SK-N-SH treated with all-trans-retinoic acid at 6 μM for 48 hours (cell line): ENCODE measurements at regions not wholly inside any gene's neighbourhood (a gene's known extent, or its start where the extent isn't known, plus 50 kb on each side); places are given as distances from the start of the nearest gene placed in this dataset.

Source experiments
- BACH2 ChIP-seq: fragments of 250-450 bp; sonication (Bioruptor Pico); IDR thresholded peaks from 2 replicates; pipeline ENCODE4 v1.9.0; 2021; ENCODE audit warnings: mild to moderate bottlenecking, borderline replicate concordance
- CSDC2 ChIP-seq: fragments of 250-450 bp; sonication (Bioruptor Pico); IDR thresholded peaks from 2 replicates; pipeline ENCODE4 v1.5.0; 2020; ENCODE audit warnings: mild to moderate bottlenecking, moderate library complexity
- OSR1 ChIP-seq: fragments of 250-450 bp; sonication (Bioruptor Pico); IDR thresholded peaks from 2 replicates; pipeline ENCODE4 v1.8.0; 2022; ENCODE audit warnings: moderate library complexity, mild to moderate bottlenecking, inconsistent platforms
- PATZ1 ChIP-seq: fragments of 250-450 bp; sonication (Bioruptor Pico); IDR thresholded peaks from 2 replicates; pipeline ENCODE4 v1.8.0; 2020; ENCODE audit warnings: mild to moderate bottlenecking, moderate library complexity, borderline replicate concordance
- SNAI2 ChIP-seq: fragments of 250-450 bp; sonication (Bioruptor Pico); IDR thresholded peaks from 2 replicates; pipeline ENCODE4 v1.5.0; 2020; ENCODE audit warnings: mild to moderate bottlenecking, moderate library complexity
- TCF4 ChIP-seq: fragments of 250-450 bp; sonication (Bioruptor Pico); IDR thresholded peaks from 2 replicates; pipeline ENCODE4 v1.8.0; 2021; ENCODE audit warnings: mild to moderate bottlenecking, moderate library complexity, borderline replicate concordance
- ZC3H10 ChIP-seq: fragments of 250-450 bp; sonication (Bioruptor Pico); IDR thresholded peaks from 2 replicates; pipeline ENCODE4 v1.5.1; 2021; ENCODE audit warnings: mild to moderate bottlenecking, moderate library complexity
- ZFP30 ChIP-seq: fragments of 450-650 bp; formaldehyde crosslinking; IDR thresholded peaks from 2 replicates; pipeline ENCODE4 v1.5.0; 2022; ENCODE audit warnings: mild to moderate bottlenecking, moderate library complexity
- ZNF565 ChIP-seq: fragments of 450-650 bp; formaldehyde crosslinking; conservative IDR thresholded peaks from 2 replicates; pipeline ENCODE4 v1.5.0; 2020; ENCODE audit warnings: low read depth, mild to moderate bottlenecking, moderate library complexity
- ZNF70 ChIP-seq: fragments of 450-650 bp; formaldehyde crosslinking; IDR thresholded peaks from 2 replicates; pipeline ENCODE4 v1.5.0; 2020; ENCODE audit warnings: mild to moderate bottlenecking, moderate library complexity

- TF ChIP-seq PATZ1 (CRISPR knock-in tag) = no peak
- TF ChIP-seq BACH2 = no peak
- TF ChIP-seq CSDC2 (CRISPR knock-in tag) = no peak
- TF ChIP-seq ZNF70 (CRISPR knock-in tag) = no peak
- TF ChIP-seq OSR1 (CRISPR knock-in tag) = no peak
- no peak for TF ChIP-seq ZNF565 (CRISPR knock-in tag)
- TF ChIP-seq ZC3H10 (CRISPR knock-in tag) = no peak
- no peak for TF ChIP-seq SNAI2 (CRISPR knock-in tag)
- TF ChIP-seq ZFP30 (CRISPR knock-in tag) = no peak
- TF ChIP-seq TCF4 (CRISPR knock-in tag) = no peak
These were observed 153.3 kb upstream of the THSD7B start for GRCh38 chr2:136612079-136612478.
